H9 (cell line): ENCODE measurements at regions not wholly inside any gene's neighbourhood (a gene's known extent, or its start where the extent isn't known, plus 50 kb on each side); places are given as distances from the start of the nearest gene placed in this dataset.
"Not testable (repeated sequence)": the region's sequence is repeated elsewhere in the genome, so short reads cannot be mapped to it uniquely, and the experiment has no call there.

Source experiments
- DNase-seq: peaks from one replicate; pipeline ENCODE4 v3.0.0-alpha.2; 2017
- H2AFZ ChIP-seq: one replicate; pipeline ENCODE4 v1.6.1; 2013; ENCODE audit warnings: mild to moderate bottlenecking, low read length, control low read depth, moderate library complexity
- H2AK5ac ChIP-seq: 2 replicates; pipeline ENCODE4 v1.6.1; 2013; ENCODE audit warnings: low read length, control low read depth, mixed read lengths; ENCODE audit not compliant: insufficient read length
- H2BK120ac ChIP-seq: one replicate; pipeline ENCODE4 v1.6.1; 2013; ENCODE audit warnings: low read depth, mild to moderate bottlenecking, low read length, control low read depth, inconsistent platforms; ENCODE audit not compliant: poor library complexity, severe bottlenecking
- H2BK12ac ChIP-seq: 2 replicates; pipeline ENCODE4 v1.6.1; 2013; ENCODE audit warnings: low read length, control low read depth, mixed read lengths, low read depth; ENCODE audit not compliant: insufficient read length
- H2BK15ac ChIP-seq: 2 replicates; pipeline ENCODE4 v1.6.1; 2013; ENCODE audit warnings: low read depth, low read length, control low read depth
- H2BK20ac ChIP-seq: one replicate; pipeline ENCODE4 v1.6.1; 2013; ENCODE audit warnings: low read depth, mild to moderate bottlenecking, low read length, control low read depth, inconsistent platforms; ENCODE audit not compliant: poor library complexity, severe bottlenecking
- H2BK5ac ChIP-seq: 2 replicates; pipeline ENCODE4 v1.6.1; 2013; ENCODE audit warnings: low read length, control low read depth, mixed read lengths; ENCODE audit not compliant: insufficient read length
- H3K14ac ChIP-seq: 2 replicates; pipeline ENCODE4 v1.6.1; 2013; ENCODE audit warnings: low read length, control low read depth; ENCODE audit not compliant: insufficient read depth
- H3K18ac ChIP-seq: 2 replicates; pipeline ENCODE4 v1.6.1; 2013; ENCODE audit warnings: low read depth, mild to moderate bottlenecking, mixed read lengths, low read length, control low read depth; ENCODE audit not compliant: insufficient read length
- H3K23ac ChIP-seq: 2 replicates; pipeline ENCODE4 v1.6.1; 2013; ENCODE audit warnings: low read length, control low read depth, mixed read lengths, low read depth; ENCODE audit not compliant: insufficient read length
- H3K23me2 ChIP-seq: 2 replicates; pipeline ENCODE4 v1.6.1; 2013; ENCODE audit warnings: low read depth, mild to moderate bottlenecking, mixed read lengths, low read length, control low read depth; ENCODE audit not compliant: insufficient read length, poor library complexity, severe bottlenecking
- H3K27ac ChIP-seq: 2 replicates; pipeline ENCODE4 v1.5.1; 2013; ENCODE audit warnings: low read length, control low read depth, mixed read lengths, low read depth; ENCODE audit not compliant: insufficient read length
- H3K27me3 ChIP-seq: 2 replicates; pipeline ENCODE4 v1.6.1; 2013; ENCODE audit warnings: low read length, control low read depth, inconsistent platforms; ENCODE audit not compliant: insufficient read depth
- H3K4ac ChIP-seq: 2 replicates; pipeline ENCODE4 v1.6.1; 2013; ENCODE audit warnings: low read depth, mild to moderate bottlenecking, control low read depth, inconsistent platforms, low read length, moderate library complexity
- H3K4me1 ChIP-seq: 2 replicates; pipeline ENCODE4 v1.6.1; 2013; ENCODE audit warnings: low read length, control low read depth, inconsistent platforms; ENCODE audit not compliant: insufficient read depth
- H3K4me2 ChIP-seq: 2 replicates; pipeline ENCODE4 v1.6.1; 2013; ENCODE audit warnings: low read length, control low read depth, mixed read lengths; ENCODE audit not compliant: insufficient read length, insufficient read depth
- H3K56ac ChIP-seq: 2 replicates; pipeline ENCODE4 v1.6.1; 2013; ENCODE audit warnings: low read depth, mild to moderate bottlenecking, mixed read lengths, low read length, control low read depth; ENCODE audit not compliant: insufficient read length
- H3K79me1 ChIP-seq: 2 replicates; pipeline ENCODE4 v1.6.1; 2013; ENCODE audit warnings: low read depth, mild to moderate bottlenecking, moderate library complexity, low read length, control low read depth, inconsistent platforms; ENCODE audit not compliant: insufficient read depth, poor library complexity, severe bottlenecking
- H3K79me2 ChIP-seq: 2 replicates; pipeline ENCODE4 v1.6.1; 2013; ENCODE audit warnings: low read length, control low read depth, inconsistent platforms; ENCODE audit not compliant: insufficient read depth
- H3K9ac ChIP-seq: 2 replicates; pipeline ENCODE4 v1.6.1; 2013; ENCODE audit warnings: low read length, control low read depth, mixed read lengths; ENCODE audit not compliant: insufficient read length; ENCODE audit errors: extremely low read depth
- H3K9me3 ChIP-seq: one replicate; pipeline ENCODE4 v1.6.1; 2013; ENCODE audit warnings: low read depth, low read length, inconsistent platforms; ENCODE audit not compliant: control insufficient read depth
- H3T11ph ChIP-seq: one replicate; pipeline ENCODE4 v1.6.1; 2013; ENCODE audit warnings: mild to moderate bottlenecking, low read length, control low read depth, inconsistent platforms
- H4K20me1 ChIP-seq: one replicate; pipeline ENCODE4 v1.6.1; 2013; ENCODE audit not compliant: control insufficient read depth, insufficient read length, insufficient read depth
- H4K5ac ChIP-seq: 2 replicates; pipeline ENCODE4 v1.6.1; 2013; ENCODE audit warnings: low read depth, mild to moderate bottlenecking, mixed read lengths, low read length, control low read depth; ENCODE audit not compliant: insufficient read length
- H4K8ac ChIP-seq: replicated peaks from 2 replicates; pipeline ENCODE4 v1.6.1; 2013; ENCODE audit warnings: low read length, control low read depth, mixed read lengths, low read depth; ENCODE audit not compliant: insufficient read length
- H4K91ac ChIP-seq: 2 replicates; pipeline ENCODE4 v1.6.1; 2013; ENCODE audit warnings: low read depth, mild to moderate bottlenecking, moderate library complexity, mixed read lengths, low read length, control low read depth; ENCODE audit not compliant: insufficient read length
- H3K27ac Mint-ChIP-seq, 3 experiments: 2 replicates in 2 of 3; 3 replicates in 1 of 3; pipeline ENCODE4 v1.8.0; 2020 to 2021; ENCODE audit warnings: mixed read lengths in 3 of 3, mild to moderate bottlenecking in 1 of 3, moderate library complexity in 1 of 3
- H3K27me3 Mint-ChIP-seq: 2 replicates; pipeline ENCODE4 v1.8.0; 2021; ENCODE audit warnings: low read depth, mild to moderate bottlenecking, moderate library complexity, mixed read lengths
- H3K36me3 Mint-ChIP-seq, 3 experiments: 2 replicates in 2 of 3; 3 replicates in 1 of 3; pipeline ENCODE4 v1.8.0; 2020 to 2021; ENCODE audit warnings: low read depth in 3 of 3, mixed read lengths in 3 of 3; ENCODE audit not compliant: insufficient read depth in 1 of 3
- H3K4me1 Mint-ChIP-seq, 2 experiments: 2 replicates each; pipeline ENCODE4 v1.8.0; 2020; ENCODE audit warnings: mixed read lengths in 2 of 2
- H3K4me3 Mint-ChIP-seq, 2 experiments: 2 replicates in 1 of 2; 3 replicates in 1 of 2; pipeline ENCODE4 v1.8.0; 2020 to 2021; ENCODE audit warnings: mild to moderate bottlenecking in 2 of 2, mixed read lengths in 2 of 2, moderate library complexity in 1 of 2
- H3K9me3 Mint-ChIP-seq, 2 experiments: 2 replicates in 1 of 2; 3 replicates in 1 of 2; pipeline ENCODE4 v1.8.0; 2020; ENCODE audit warnings: mild to moderate bottlenecking in 2 of 2, mixed read lengths in 2 of 2, moderate library complexity in 1 of 2
- WGBS: extraction: QIAGEN DNeasy Blood & Tissue Kit; methylation state at CpG from one replicate; pipeline ENCODE4 v1.1.7; 2013; ENCODE audit warnings: missing lambda C conversion rate, low lambda C conversion rate, mixed read lengths; ENCODE audit not compliant: insufficient read length; ENCODE audit errors: extremely low coverage; 5-methylcytosine and 5-hydroxymethylcytosine counted together

DNA sequence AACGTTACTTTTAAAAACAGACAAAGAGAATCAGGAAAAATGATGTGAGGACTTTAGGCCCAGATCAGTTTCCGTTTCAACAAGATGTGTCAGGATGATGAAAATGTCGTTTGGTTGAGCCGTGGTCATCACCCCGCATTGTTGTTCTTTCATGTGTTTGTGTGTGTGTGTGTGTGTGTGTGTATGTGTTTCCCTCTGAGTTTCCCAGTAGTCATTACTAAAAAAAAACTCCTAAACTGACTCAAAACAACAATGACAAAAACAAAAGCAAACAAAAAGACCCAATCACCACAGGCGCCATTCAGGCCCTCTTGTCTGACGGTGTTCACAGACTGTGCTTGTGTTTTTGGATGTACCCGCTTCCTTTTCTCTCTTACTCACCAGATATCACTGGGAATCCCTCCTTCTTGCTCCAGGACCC lies 210.6 kb upstream of the PLGLB2 start:
- H3K18ac ChIP-seq, H3K23ac ChIP-seq, H4K20me1 ChIP-seq, H4K5ac ChIP-seq, H2BK12ac ChIP-seq, DNase-seq, H3K56ac ChIP-seq, H3K9me3 Mint-ChIP-seq, H2BK120ac ChIP-seq, H2AK5ac ChIP-seq, H3K4ac ChIP-seq, H3K27ac Mint-ChIP-seq, H3K79me2 ChIP-seq, H3K9me3 ChIP-seq, H4K8ac ChIP-seq, H3K27ac ChIP-seq, H3K79me1 ChIP-seq, H3K9ac ChIP-seq, H3K4me2 ChIP-seq, H3K36me3 Mint-ChIP-seq, H2BK20ac ChIP-seq, H3K27me3 ChIP-seq, H3T11ph ChIP-seq, H4K91ac ChIP-seq, H3K4me1 ChIP-seq, H2AFZ ChIP-seq, H3K14ac ChIP-seq, H3K27me3 Mint-ChIP-seq, H3K23me2 ChIP-seq, H2BK5ac ChIP-seq, H3K4me3 Mint-ChIP-seq, H2BK15ac ChIP-seq: not testable (repeated sequence)
- no CpG with 5 or more reads among the region's 8 CpGs for WGBS
- peaks cover 8 to 12% of the 10 kb centered on the region in 2 experiments for H3K4me1 Mint-ChIP-seq

DNA sequence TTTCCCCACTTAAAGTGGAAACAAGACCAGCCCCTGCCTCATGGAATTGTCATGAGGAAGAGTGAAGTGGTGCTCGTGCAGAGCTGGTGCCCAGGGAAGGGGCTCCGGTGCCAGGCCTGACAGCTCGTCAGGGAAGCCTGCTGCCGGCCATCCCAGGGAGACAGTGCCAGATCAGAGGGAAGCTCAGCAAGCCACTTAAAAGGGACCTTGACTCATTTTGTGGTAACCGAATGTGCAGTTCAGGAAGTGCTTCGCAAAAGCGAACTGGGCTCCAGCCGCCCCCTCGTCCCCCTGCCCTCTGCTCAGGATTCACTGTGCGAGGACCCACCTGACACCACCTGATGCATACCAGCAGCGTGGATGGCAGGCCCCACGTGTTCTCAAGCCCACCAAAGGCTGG lies 209.6 kb upstream of the PLGLB2 start:
- not testable (repeated sequence) for H3K4me3 Mint-ChIP-seq, H4K5ac ChIP-seq, H2BK20ac ChIP-seq, H4K91ac ChIP-seq, H2BK12ac ChIP-seq, H3K9me3 Mint-ChIP-seq, H3K4ac ChIP-seq, H3K9ac ChIP-seq, H3K79me1 ChIP-seq, H2BK5ac ChIP-seq, H2AFZ ChIP-seq, H3K4me2 ChIP-seq, H3K27me3 Mint-ChIP-seq, H2BK15ac ChIP-seq, H3K18ac ChIP-seq, H3K36me3 Mint-ChIP-seq, H3K79me2 ChIP-seq, H4K8ac ChIP-seq, H3K27ac ChIP-seq, H2BK120ac ChIP-seq, H4K20me1 ChIP-seq, H3K56ac ChIP-seq, DNase-seq, H3K9me3 ChIP-seq, H3K27me3 ChIP-seq, H3K23ac ChIP-seq, H3K4me1 ChIP-seq, H3K14ac ChIP-seq, H2AK5ac ChIP-seq, H3K23me2 ChIP-seq, H3K27ac Mint-ChIP-seq, H3T11ph ChIP-seq
- no CpG with 5 or more reads among the region's 12 CpGs for WGBS
- peaks cover 9 to 12% of the 10 kb centered on the region in 2 experiments for H3K4me1 Mint-ChIP-seq
